Gastrocnemius medialis (tissue), 4 donors: ENCODE measurements at regions not wholly inside any gene's neighbourhood (a gene's known extent, or its start where the extent isn't known, plus 50 kb on each side); places are given as distances from the start of the nearest gene placed in this dataset.

Experiments
- CTCF ChIP-seq, 5 experiments: fragments of 450-650 bp in 3 of 5; fragments of 200-600 bp in 2 of 5; sonication (generic) in 2 of 5; IDR thresholded peaks in 4 of 5; conservative IDR thresholded peaks in 1 of 5; 1 replicate in 4 of 5; 2 replicates in 1 of 5; pipeline ENCODE4 v1.5.1; 2016 to 2019; ENCODE audit warnings: antibody characterized with exemption in 5 of 5, mild to moderate bottlenecking in 3 of 5, moderate library complexity in 3 of 5
- POLR2A ChIP-seq, 2 donors: fragments of 450-650 bp; IDR thresholded peaks; one replicate each; pipeline ENCODE4 v1.6.1; 2017; ENCODE audit warnings: antibody characterized with exemption in 2 of 2, mild to moderate bottlenecking in 2 of 2, moderate library complexity in 2 of 2

DNA sequence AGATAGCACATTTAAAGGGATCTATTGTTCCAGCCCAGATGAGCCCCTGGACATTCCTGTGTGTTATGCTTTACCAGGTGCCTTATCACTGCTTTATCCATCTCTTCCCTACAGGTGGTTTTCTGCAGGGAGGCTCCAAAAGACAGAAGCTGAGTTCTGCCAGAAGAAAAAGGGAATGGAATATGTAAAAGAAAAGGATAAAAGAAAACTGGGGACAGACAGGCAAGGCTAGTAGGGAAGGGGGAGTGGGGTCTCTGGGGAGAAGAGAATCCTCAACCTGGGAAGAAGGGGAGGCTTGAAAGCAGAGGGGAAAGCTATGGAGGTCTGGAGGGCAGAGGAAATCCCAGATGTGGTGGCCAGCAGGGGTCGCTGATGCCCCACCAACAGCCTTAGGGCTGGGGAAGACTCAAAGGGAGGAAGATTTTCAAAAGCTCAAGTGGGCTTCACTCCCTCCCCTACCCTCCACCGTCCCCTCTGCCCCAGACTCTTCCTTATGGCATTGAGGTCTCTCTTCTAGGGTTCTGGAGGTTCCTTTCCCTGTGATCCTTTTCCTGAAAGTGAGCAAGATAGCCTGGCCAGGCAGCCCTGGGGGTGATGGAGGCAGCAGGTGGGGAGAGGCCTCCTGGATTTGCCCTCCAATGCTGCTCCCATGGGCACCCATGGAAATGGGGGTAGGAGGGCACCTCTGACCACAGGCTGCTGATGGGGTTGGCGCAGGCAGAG, 178.1 kb upstream of the PKDCC start:
- TF ChIP-seq CTCF (IDR thresholded peaks at IDR 0.05 in 4 of 5, conservative IDR thresholded peaks at IDR 0.05 in 1 of 5) (peak; percentile 81 to 95 (median 91)), POLR2A (IDR thresholded peaks at IDR 0.05) (no peak)
